GM12878 (cell line): ENCODE measurements at regions not wholly inside any gene's neighbourhood (a gene's known extent, or its start where the extent isn't known, plus 50 kb on each side); places are given as distances from the start of the nearest gene placed in this dataset.

Experiments used
- ATAC-seq: fragments of 200-7000 bp; cut with Tn5 transposase; 3 replicates; pipeline ENCODE4 v1.9.1; 2020; ENCODE audit warnings: mild to moderate bottlenecking, moderate library complexity
- BruUV-seq: library from RNA; stranded (reverse); fragments of 400-500 nt; replicated peaks from 2 replicates; lab custom pipeline; 2021; lab: Mats Ljungman, UMichigan
- CTCF ChIA-PET: fragments of 300-600 bp; sonication (Branson Sonifier 250); formaldehyde crosslinking; extraction: SDS; loops from one replicate; lab custom pipeline; 2021; ENCODE audit warnings: inconsistent platforms; lab: Yijun Ruan, JAX
- POLR2A ChIA-PET: fragments of 350-600 bp; formaldehyde crosslinking; extraction: SDS; loops from one replicate; lab custom pipeline; 2021; ENCODE audit warnings: inconsistent platforms; lab: Charles Lee
- RAD21 ChIA-PET: fragments of 300-600 bp; sonication (Branson Sonifier 250); formaldehyde crosslinking; loops from one replicate; lab custom pipeline; 2023; ENCODE audit warnings: antibody characterized with exemption; ENCODE audit not compliant: unreplicated experiment; lab: Charles Lee
- SMC1A ChIA-PET: fragments of 300-600 bp; sonication (Branson Sonifier 250); formaldehyde crosslinking; loops from one replicate; lab custom pipeline; 2023; ENCODE audit not compliant: unreplicated experiment, uncharacterized antibody; lab: Charles Lee
- DNase-seq: peaks from one replicate; pipeline ENCODE4 v3.0.0-alpha.2; 2011; ENCODE audit warnings: low read depth, low spot score
- FAIRE-seq: peaks from 3 replicates; lab custom pipeline; 2011; peaks lifted over from hg19 to GRCh38; lab: Jason Lieb, UNC
- H2AFZ ChIP-seq: 2 replicates; pipeline ENCODE4 v1.6.0; 2011; ENCODE audit warnings: low read depth, low read length, control low read depth; ENCODE audit not compliant: control insufficient read depth
- H3K27ac ChIP-seq: 2 replicates; pipeline ENCODE4 v1.5.1; 2011; ENCODE audit warnings: control low read depth; ENCODE audit not compliant: control insufficient read depth, insufficient read depth
- H3K27me3 ChIP-seq, 2 experiments: replicated peaks in 1 of 2; 2 replicates each; pipeline versions ENCODE4 v1.6.0 to v1.6.1; 2011; ENCODE audit warnings: low read length in 1 of 2; ENCODE audit not compliant: control insufficient read depth in 2 of 2, insufficient read depth in 2 of 2
- H3K36me3 ChIP-seq, 2 experiments: 2 replicates each; pipeline ENCODE4 v1.5.1; 2011; ENCODE audit warnings: low read length in 1 of 2; ENCODE audit not compliant: control insufficient read depth in 2 of 2, insufficient read depth in 2 of 2
- H3K4me1 ChIP-seq: 2 replicates; pipeline ENCODE4 v1.6.1; 2011; ENCODE audit warnings: mild to moderate bottlenecking, low read length, moderate library complexity, mixed read lengths; ENCODE audit not compliant: control insufficient read depth, insufficient read depth
- H3K4me2 ChIP-seq: 2 replicates; pipeline ENCODE4 v1.6.0; 2011; ENCODE audit warnings: control low read depth; ENCODE audit not compliant: control insufficient read depth, insufficient read depth
- H3K4me3 ChIP-seq: fragments of 200-600 bp; sonication (generic); 2 replicates; pipeline ENCODE4 v1.5.1; 2016
- H3K79me2 ChIP-seq: 2 replicates; pipeline ENCODE4 v1.6.0; 2011; ENCODE audit warnings: low read length; ENCODE audit not compliant: control insufficient read depth, insufficient read depth
- H3K9ac ChIP-seq: 2 replicates; pipeline ENCODE4 v1.8.0; 2011; ENCODE audit warnings: low read length, control low read depth, mixed read lengths; ENCODE audit not compliant: control insufficient read depth, insufficient read depth
- H3K9me3 ChIP-seq: replicated peaks from 3 replicates; pipeline ENCODE4 v1.5.1; 2011; ENCODE audit warnings: mild to moderate bottlenecking, low read length; ENCODE audit not compliant: control insufficient read depth, insufficient read depth
- H4K20me1 ChIP-seq: 2 replicates; pipeline ENCODE4 v1.6.0; 2011; ENCODE audit not compliant: control insufficient read depth, insufficient read depth
- CBX5 ChIP-seq: sonication (generic); IDR thresholded peaks from 2 replicates; pipeline ENCODE4 v1.6.1; 2016; ENCODE audit warnings: low read depth, moderate library complexity, mild to moderate bottlenecking, inconsistent platforms
- CREB1 ChIP-seq: IDR thresholded peaks from 2 replicates; pipeline ENCODE4 v1.6.1; 2012; ENCODE audit warnings: low read depth, mild to moderate bottlenecking, inconsistent platforms
- E2F4 ChIP-seq: IDR thresholded peaks from 2 replicates; pipeline ENCODE4 v1.6.1; 2012; ENCODE audit warnings: low read depth, low read length, improper control_type of control experiment
- ELK1 ChIP-seq: IDR thresholded peaks from 2 replicates; pipeline ENCODE4 v1.6.1; 2012; ENCODE audit warnings: low read depth, low read length, improper control_type of control experiment
- ETV6 ChIP-seq, 2 experiments: fragments of 450-650 bp in 1 of 2; IDR thresholded peaks in 1 of 2; conservative IDR thresholded peaks in 1 of 2; 2 replicates each; pipeline ENCODE4 v1.6.1; 2014; ENCODE audit warnings: antibody characterized with exemption in 1 of 2, borderline replicate concordance in 1 of 2, low read depth in 1 of 2, mild to moderate bottlenecking in 1 of 2, moderate library complexity in 1 of 2
- FOXK2 ChIP-seq: fragments of 450-650 bp; IDR thresholded peaks from 2 replicates; pipeline ENCODE4 v1.6.1; 2017; ENCODE audit warnings: mild to moderate bottlenecking, moderate library complexity
- FOXM1 ChIP-seq: IDR thresholded peaks from 2 replicates; pipeline ENCODE4 v1.6.1; 2012; ENCODE audit warnings: low read depth, mild to moderate bottlenecking, inconsistent platforms, low read length, moderate library complexity
- HCFC1 ChIP-seq: fragments of 150-350 bp; IDR thresholded peaks from 2 replicates; pipeline ENCODE4 v1.6.1; 2014; ENCODE audit warnings: low read length
- IRF3 ChIP-seq: fragments of 450-650 bp; IDR thresholded peaks from 2 replicates; pipeline ENCODE4 v1.6.1; 2014; ENCODE audit warnings: mild to moderate bottlenecking
- IRF5 ChIP-seq: fragments of 450-650 bp; IDR thresholded peaks from 2 replicates; pipeline ENCODE4 v1.6.1; 2017; ENCODE audit warnings: borderline replicate concordance
- KAT2A ChIP-seq: conservative IDR thresholded peaks from 2 replicates; pipeline ENCODE4 v1.6.1; 2011; ENCODE audit warnings: low read depth, low read length; ENCODE audit not compliant: control insufficient read depth
- KDM1A ChIP-seq: fragments of 200-600 bp; sonication (generic); IDR thresholded peaks from 2 replicates; pipeline ENCODE4 v1.6.1; 2016; ENCODE audit warnings: borderline replicate concordance
- KLF5 ChIP-seq: fragments of 450-650 bp; IDR thresholded peaks from 2 replicates; pipeline ENCODE4 v1.6.1; 2014; ENCODE audit warnings: mild to moderate bottlenecking; ENCODE audit not compliant: partially characterized antibody
- NBN ChIP-seq: fragments of 450-650 bp; IDR thresholded peaks from 2 replicates; pipeline ENCODE4 v1.6.1; 2016
- PBX3 ChIP-seq: IDR thresholded peaks from 2 replicates; pipeline ENCODE4 v1.6.1; 2011; ENCODE audit warnings: mild to moderate bottlenecking, low read depth, low read length, moderate library complexity; ENCODE audit not compliant: insufficient replicate concordance
- RELA ChIP-seq: fragments of 450-650 bp; IDR thresholded peaks from 2 replicates; pipeline ENCODE4 v1.8.0; 2014; ENCODE audit warnings: borderline replicate concordance; ENCODE audit not compliant: partially characterized antibody
- SIX5 ChIP-seq: IDR thresholded peaks from 2 replicates; pipeline ENCODE4 v1.6.1; 2011; ENCODE audit warnings: mild to moderate bottlenecking, low read depth, low read length, moderate library complexity; ENCODE audit not compliant: severe bottlenecking
- SMC3 ChIP-seq: IDR thresholded peaks from 2 replicates; pipeline ENCODE4 v1.6.1; 2011; ENCODE audit warnings: low read length, improper control_type of control experiment, borderline replicate concordance
- STAT3 ChIP-seq: IDR thresholded peaks from 2 replicates; pipeline ENCODE4 v1.6.1; 2011; ENCODE audit warnings: low read depth, low read length, improper control_type of control experiment
- TARDBP ChIP-seq: IDR thresholded peaks from 2 replicates; pipeline ENCODE4 v1.6.1; 2016; ENCODE audit warnings: borderline replicate concordance
- WGBS: methylation state at CpG from one replicate; pipeline ENCODE4 v1.1.6; 2016; ENCODE audit warnings: low lambda C conversion rate; ENCODE audit not compliant: insufficient replicate concordance, insufficient coverage; ENCODE audit errors: missing lambda C conversion rate; 5-methylcytosine and 5-hydroxymethylcytosine counted together
- in situ Hi-C: fragments of 300-500 bp; cut with MboI; formaldehyde crosslinking; loops from 9 replicates; pipeline ENCODE4 v1.14.3; 2018; ENCODE audit warnings: mixed read lengths
- intact Hi-C: fragments of 100-400 bp; cut with micrococcal nuclease; formaldehyde crosslinking; loops from one replicate; pipeline ENCODE4 v1.14.2; 2022; ENCODE audit not compliant: unreplicated experiment

- CTCF ChIA-PET: interaction anchor here (0.7 to 1.8 kb wide), 3 partner anchors 9 to 274 kb away, joined by 3 to 4 read pairs (median 4); no protein-coding TSS in a partner anchor
- no peaks in the 10 kb centered on the region for H3K79me2 ChIP-seq
- no peak for DNase-seq
- SMC1A ChIA-PET: interaction anchor here (0.8 to 1.1 kb wide), 3 partner anchors 8 to 60 kb away, joined by 3 read pairs; no protein-coding TSS in a partner anchor
- intact Hi-C loops: no loop called here
- no peaks in the 10 kb centered on the region for H3K27me3 ChIP-seq
- H3K4me2 ChIP-seq: no peak overlapping the region
- FAIRE-seq: no peak
- no peaks in the 10 kb centered on the region for H3K36me3 ChIP-seq
- H3K9me3 ChIP-seq: no peaks in the 10 kb centered on the region; the same call in 2 of the 3 replicates
- in situ Hi-C loops: loop anchor here (5.0 kb wide), 1 partner anchor 52 kb away; no protein-coding TSS in a partner anchor
- no peak overlapping the region for H3K4me3 ChIP-seq
- no peak for ATAC-seq
- no peaks in the 10 kb centered on the region for H3K4me1 ChIP-seq
- RAD21 ChIA-PET: interaction anchor here (0.8 to 1.1 kb wide), 2 partner anchors 8 to 9 kb away, joined by 3 read pairs; no protein-coding TSS in a partner anchor
- H4K20me1 ChIP-seq: no peaks in the 10 kb centered on the region
- H3K27ac ChIP-seq: no peak overlapping the region
- POLR2A ChIA-PET: no interaction called here
- no peak for TF ChIP-seq STAT3
- TF ChIP-seq KLF5: no peak
- TF ChIP-seq KAT2A: no peak
- no peak for TF ChIP-seq IRF5
- TF ChIP-seq CBX5: no peak
- TF ChIP-seq IRF3: no peak
- TF ChIP-seq HCFC1: no peak
- no peak for TF ChIP-seq ETV6 (conservative IDR thresholded peaks at IDR 0.05 in 1 of 2, IDR thresholded peaks at IDR 0.05 in 1 of 2; ENCODE audit: borderline replicate concordance in 1 of 2, low read depth in 1 of 2)
- TF ChIP-seq FOXK2: no peak
- no peak for TF ChIP-seq FOXM1
- no peak for TF ChIP-seq KDM1A
- TF ChIP-seq E2F4: no peak
- TF ChIP-seq SIX5: no peak
- TF ChIP-seq SMC3: no peak
- no peak for TF ChIP-seq ELK1
- TF ChIP-seq CREB1: no peak
- no peak for TF ChIP-seq NBN
- no peak for TF ChIP-seq RELA
- TF ChIP-seq PBX3: no peak
- no peak for TF ChIP-seq TARDBP
- no peak overlapping the region for H2AFZ ChIP-seq
- H3K9ac ChIP-seq: no peak overlapping the region
- no TSS peak for BruUV-seq
- 1% methylated on average over 5 of the region's 5 CpGs for WGBS
Measured at GRCh38 chr15:96500508-96500907, 170.0 kb downstream of the NR2F2 start.
